ENCODE measurements at regions not wholly inside any gene's neighbourhood (a gene's known extent, or its start where the extent isn't known, plus 50 kb on each side); places are given as distances from the start of the nearest gene placed in this dataset.

- no peak for TF ChIP-seq CTCF (IDR thresholded peaks at IDR 0.05; ENCODE audit: insufficient read depth in 1 of 2, low read depth in 1 of 2, low read length in 1 of 2, severe bottlenecking in 1 of 2, unreplicated experiment in 1 of 2)
- ChIA-PET POLR2A (no interaction called here), CTCF (no interaction called here)
- intact Hi-C loops (cut with micrococcal nuclease; ENCODE audit: unreplicated experiment): no loop called here
- H3K4me1 ChIP-seq: no peaks in the 10 kb centered on the region
- DNase-seq: no peak
- H3K9me3 ChIP-seq: no peaks in the 10 kb centered on the region
- no TSS peak for BruUV-seq (replicated peaks)
- Mint-ChIP-seq H3K4me1 (ENCODE audit: low read depth, unreplicated experiment) (no peaks in the 10 kb centered on the region), H3K27me3 (ENCODE audit: insufficient read depth, unreplicated experiment) (peaks cover 2% of the 10 kb centered on the region), H3K4me3 (ENCODE audit: unreplicated experiment) (no peak overlapping the region), H3K27ac (ENCODE audit: unreplicated experiment) (no peak overlapping the region), H3K9me3 (ENCODE audit: unreplicated experiment) (no peaks in the 10 kb centered on the region), H3K36me3 (ENCODE audit: insufficient read depth, unreplicated experiment) (no peaks in the 10 kb centered on the region)
- H3K27me3 ChIP-seq (replicated peaks; ENCODE audit: control insufficient read depth, insufficient read depth, low read length): no peaks in the 10 kb centered on the region
- H3K36me3 ChIP-seq (ENCODE audit: control insufficient read depth, insufficient read depth, low read length): no peaks in the 10 kb centered on the region
- H3K4me3 ChIP-seq (ENCODE audit: low read depth, low read length): no peak overlapping the region
These were observed 340.1 kb downstream of the SNAPC1 start for GRCh38 chr14:62102349-62102725.

- H3K27ac Mint-ChIP-seq (ENCODE audit: unreplicated experiment): no peak overlapping the region
These were observed 341.2 kb downstream of the SNAPC1 start for GRCh38 chr14:62103464-62103863.

GRCh38 chr14:62110941-62111340 lies 348.7 kb downstream of the SNAPC1 start:
- H3K9me3 Mint-ChIP-seq (ENCODE audit: unreplicated experiment): no peaks in the 10 kb centered on the region
- peaks cover 2% of the 10 kb centered on the region for H3K27me3 Mint-ChIP-seq (ENCODE audit: insufficient read depth, unreplicated experiment)
- ChIA-PET POLR2A (no interaction called here), CTCF (no interaction called here)
- Histone ChIP-seq H3K36me3 (ENCODE audit: control insufficient read depth, insufficient read depth, low read length) (no peaks in the 10 kb centered on the region), H3K4me1 (no peaks in the 10 kb centered on the region), H3K4me3 (ENCODE audit: low read depth, low read length) (no peak overlapping the region), H3K9me3 (no peaks in the 10 kb centered on the region), H3K27me3 (replicated peaks; ENCODE audit: control insufficient read depth, insufficient read depth, low read length) (no peaks in the 10 kb centered on the region)
- no peak overlapping the region for H3K27ac Mint-ChIP-seq (ENCODE audit: unreplicated experiment)
- no peaks in the 10 kb centered on the region for H3K36me3 Mint-ChIP-seq (ENCODE audit: insufficient read depth, unreplicated experiment)
- BruUV-seq (replicated peaks): no TSS peak
- H3K4me1 Mint-ChIP-seq (ENCODE audit: low read depth, unreplicated experiment): no peaks in the 10 kb centered on the region
- DNase-seq: no peak
- TF ChIP-seq CTCF (IDR thresholded peaks at IDR 0.05; ENCODE audit: insufficient read depth in 1 of 2, low read depth in 1 of 2, low read length in 1 of 2, severe bottlenecking in 1 of 2, unreplicated experiment in 1 of 2): no peak
- no peak overlapping the region for H3K4me3 Mint-ChIP-seq (ENCODE audit: unreplicated experiment)
- intact Hi-C loops (cut with micrococcal nuclease; ENCODE audit: unreplicated experiment): no loop called here

More at GRCh38 chr14:62103464-62103863, 341.2 kb downstream of the SNAPC1 start:
- TF ChIP-seq CTCF (IDR thresholded peaks at IDR 0.05; ENCODE audit: insufficient read depth in 1 of 2, low read depth in 1 of 2, low read length in 1 of 2, severe bottlenecking in 1 of 2, unreplicated experiment in 1 of 2): no peak
- intact Hi-C loops (cut with micrococcal nuclease; ENCODE audit: unreplicated experiment): no loop called here
- H3K9me3 ChIP-seq: no peaks in the 10 kb centered on the region
- H3K4me3 ChIP-seq (ENCODE audit: low read depth, low read length): no peak overlapping the region
- ChIA-PET CTCF (no interaction called here), POLR2A (no interaction called here)
- Mint-ChIP-seq H3K4me1 (ENCODE audit: low read depth, unreplicated experiment) (no peaks in the 10 kb centered on the region), H3K4me3 (ENCODE audit: unreplicated experiment) (no peak overlapping the region), H3K36me3 (ENCODE audit: insufficient read depth, unreplicated experiment) (no peaks in the 10 kb centered on the region), H3K27me3 (ENCODE audit: insufficient read depth, unreplicated experiment) (peaks cover 2% of the 10 kb centered on the region), H3K9me3 (ENCODE audit: unreplicated experiment) (no peaks in the 10 kb centered on the region)
- H3K36me3 ChIP-seq (ENCODE audit: control insufficient read depth, insufficient read depth, low read length): no peaks in the 10 kb centered on the region
- no TSS peak for BruUV-seq (replicated peaks)
- H3K4me1 ChIP-seq: no peaks in the 10 kb centered on the region
- no peak for DNase-seq
- H3K27me3 ChIP-seq (replicated peaks; ENCODE audit: control insufficient read depth, insufficient read depth, low read length): no peaks in the 10 kb centered on the region
